NCI-H82 treated with DMSO at 0.1 percent for 48 hours (cell line): ENCODE measurements at regions not wholly inside any gene's neighbourhood (a gene's known extent, or its start where the extent isn't known, plus 50 kb on each side); places are given as distances from the start of the nearest gene placed in this dataset.

Experiments used
- DNase-seq: peaks from one replicate; lab custom pipeline; 2025; ENCODE audit not compliant: unreplicated experiment; lab: John Stamatoyannopoulos, UW

GRCh38 chr6:40803897-40804702 lies 216.9 kb upstream of the LRFN2 start:
- no peak for DNase-seq

GRCh38 chr6:40802481-40802880 lies 215.3 kb upstream of the LRFN2 start:
- no peak for DNase-seq

GRCh38 chr6:40799296-40800140 lies 212.4 kb upstream of the LRFN2 start:
- peak; percentile 74 for DNase-seq

GRCh38 chr6:40798069-40798770 lies 211.1 kb upstream of the LRFN2 start:
- DNase-seq: no peak

GRCh38 chr6:40796260-40797221 lies 209.4 kb upstream of the LRFN2 start:
- no peak for DNase-seq

GRCh38 chr6:40794586-40794985 lies 207.4 kb upstream of the LRFN2 start:
- DNase-seq: no peak

- no peak for DNase-seq
These were observed 205.0 kb upstream of the LRFN2 start for GRCh38 chr6:40792183-40792582.

GRCh38 chr6:40791004-40791403 lies 203.8 kb upstream of the LRFN2 start:
- no peak for DNase-seq

GRCh38 chr6:40788661-40789655 lies 201.8 kb upstream of the LRFN2 start:
- peak; percentile 84 for DNase-seq

- DNase-seq: no peak
These were observed 195.2 kb upstream of the LRFN2 start for GRCh38 chr6:40782355-40782754.

GRCh38 chr6:40780637-40781036 lies 193.5 kb upstream of the LRFN2 start:
- DNase-seq: no peak

GRCh38 chr6:40779409-40779808 lies 192.2 kb upstream of the LRFN2 start:
- no peak for DNase-seq

- DNase-seq: no peak
These were observed 191.8 kb upstream of the LRFN2 start for GRCh38 chr6:40778918-40779317.

- no peak for DNase-seq
These were observed 191.0 kb upstream of the LRFN2 start for GRCh38 chr6:40778196-40778595.

- no peak for DNase-seq
These were observed 187.8 kb upstream of the LRFN2 start for GRCh38 chr6:40774932-40775331.

- no peak for DNase-seq
These were observed 183.6 kb upstream of the LRFN2 start for GRCh38 chr6:40770794-40771193.

- no peak for DNase-seq
These were observed 177.6 kb upstream of the LRFN2 start for GRCh38 chr6:40764726-40765125.

- DNase-seq: no peak
These were observed 175.8 kb upstream of the LRFN2 start for GRCh38 chr6:40762981-40763380.

GRCh38 chr6:40760887-40761286 lies 173.7 kb upstream of the LRFN2 start:
- DNase-seq: peak; percentile 79
